GM19455 (cell line): ENCODE measurements at regions not wholly inside any gene's neighbourhood (a gene's known extent, or its start where the extent isn't known, plus 50 kb on each side); places are given as distances from the start of the nearest gene placed in this dataset.
"Not testable (repeated sequence)": the region's sequence is repeated elsewhere in the genome, so short reads cannot be mapped to it uniquely, and the experiment has no call there.

Source experiments
- ATAC-seq: cut with Tn5 transposase; IDR thresholded peaks from one replicate; pipeline ENCODE4 v1.9.1; 2021; ENCODE audit not compliant: unreplicated experiment

DNA sequence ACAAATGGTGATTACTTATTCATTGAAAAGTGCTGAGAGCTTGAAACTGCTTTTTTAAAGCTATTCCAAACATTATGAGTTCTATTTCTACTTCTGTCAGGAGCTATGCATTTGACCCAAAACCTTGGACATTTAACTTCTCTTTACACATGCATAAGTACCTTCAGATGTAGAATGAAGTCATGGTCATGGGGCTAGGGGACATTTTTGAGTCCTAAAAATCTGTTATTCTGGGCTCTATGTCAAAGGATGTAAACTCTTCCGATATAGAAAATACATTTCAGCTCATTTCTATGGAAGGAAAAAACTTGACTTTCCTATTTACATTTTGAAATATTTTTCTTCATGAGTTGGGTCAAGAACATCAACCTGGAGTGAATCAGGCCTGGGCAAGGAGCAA is 179.5 kb upstream of the CXCL12 start:
- no peak for ATAC-seq

DNA sequence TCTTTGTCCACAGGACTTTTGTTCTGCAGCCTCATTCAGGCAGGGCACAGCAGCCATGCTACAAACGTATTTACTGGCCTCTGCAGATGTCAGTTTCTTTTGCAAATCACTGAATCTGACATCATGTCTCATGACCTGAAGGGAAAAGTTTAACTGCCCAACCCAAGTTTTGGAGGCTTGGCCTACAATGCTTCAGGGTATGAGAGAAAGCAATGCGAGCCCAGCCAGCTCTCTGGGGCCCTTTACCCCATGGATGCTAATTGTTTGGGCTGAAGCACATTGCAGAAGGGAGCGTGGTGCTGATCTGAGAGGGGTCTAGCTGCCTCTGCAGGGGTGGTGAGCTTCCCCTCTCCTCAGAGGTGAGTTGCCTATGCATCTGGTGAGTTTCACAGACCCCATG is 179.9 kb upstream of the CXCL12 start:
- ATAC-seq: no peak

DNA sequence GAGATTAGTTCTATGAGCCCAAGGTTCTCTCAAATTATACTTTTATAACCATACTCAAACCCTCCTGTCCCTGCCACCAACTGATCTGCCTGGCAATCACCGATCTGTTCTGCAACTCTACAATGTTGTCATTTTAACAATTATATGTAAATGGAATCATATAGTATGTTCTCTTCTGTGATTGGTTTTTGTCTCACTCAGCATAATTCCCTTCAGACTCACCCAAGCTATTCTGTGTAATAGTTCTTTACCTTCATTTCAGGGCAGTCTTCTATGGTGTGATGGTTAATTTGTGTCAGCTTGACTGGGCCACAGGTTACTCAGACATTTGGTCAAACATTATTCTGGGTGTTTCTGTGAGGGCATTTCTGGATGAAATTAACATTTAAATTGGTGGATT is 181.9 kb upstream of the CXCL12 start:
- ATAC-seq: no peak

DNA sequence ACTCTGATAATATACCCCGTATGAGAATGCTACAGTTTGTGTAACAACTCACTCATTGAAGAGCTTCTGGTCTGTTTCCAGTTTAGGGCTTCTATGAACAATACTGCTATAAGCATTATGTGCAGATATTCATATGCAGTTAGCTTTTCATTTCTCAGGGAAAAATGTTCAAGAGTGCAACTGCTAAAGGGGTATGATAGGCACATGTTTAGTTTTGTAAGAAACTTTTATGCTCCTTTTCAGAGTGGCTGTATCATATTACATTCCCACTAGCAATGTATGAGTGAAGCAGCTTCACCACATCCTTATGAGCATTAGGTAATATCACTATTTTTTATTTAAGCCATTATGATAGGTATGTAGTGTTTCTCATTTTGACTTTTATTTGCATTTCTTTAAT is 182.6 kb upstream of the CXCL12 start:
- ATAC-seq: no peak

DNA sequence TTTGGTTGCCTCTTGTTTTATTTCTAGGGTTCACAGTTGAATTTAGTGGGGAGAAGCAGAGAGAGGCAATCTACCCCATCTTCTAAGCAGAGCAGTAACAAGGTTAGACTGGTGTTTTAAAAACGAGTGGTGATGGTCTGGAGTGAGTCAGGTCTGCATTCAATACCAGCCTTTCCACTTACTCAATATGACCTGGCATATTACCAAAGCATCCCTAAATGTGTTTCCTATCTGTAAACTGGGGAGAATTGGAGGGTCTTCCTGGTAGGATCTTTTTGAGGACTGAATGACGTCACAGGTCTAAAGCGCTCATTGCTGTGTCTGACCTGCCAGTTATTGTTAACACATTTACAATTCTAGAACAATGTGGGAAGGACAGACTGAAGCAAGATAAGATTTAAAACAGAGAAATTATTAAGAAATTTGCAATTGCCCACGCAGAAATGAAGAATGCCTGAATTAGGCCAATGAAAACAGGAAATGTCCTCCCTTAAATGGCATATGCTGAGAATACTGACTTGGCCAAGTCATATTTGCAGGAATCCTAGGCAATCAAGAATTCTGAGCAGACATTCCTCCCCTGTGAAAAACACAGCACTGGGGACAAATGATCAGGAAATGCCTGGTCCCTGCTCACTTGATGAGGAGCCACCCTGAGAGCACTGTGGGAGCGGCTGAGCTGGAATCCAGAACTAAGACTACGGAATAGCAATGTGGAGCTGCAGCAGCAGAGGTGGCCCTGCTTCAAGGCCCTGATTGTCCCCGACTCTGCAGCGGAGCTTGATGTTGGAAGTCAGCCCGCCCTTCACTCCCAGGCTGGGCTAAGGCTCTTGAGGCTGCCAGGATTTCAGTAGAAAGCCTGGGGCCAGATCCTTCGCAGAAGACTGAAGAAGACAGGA is 184.5 kb upstream of the CXCL12 start:
- no peak for ATAC-seq

DNA sequence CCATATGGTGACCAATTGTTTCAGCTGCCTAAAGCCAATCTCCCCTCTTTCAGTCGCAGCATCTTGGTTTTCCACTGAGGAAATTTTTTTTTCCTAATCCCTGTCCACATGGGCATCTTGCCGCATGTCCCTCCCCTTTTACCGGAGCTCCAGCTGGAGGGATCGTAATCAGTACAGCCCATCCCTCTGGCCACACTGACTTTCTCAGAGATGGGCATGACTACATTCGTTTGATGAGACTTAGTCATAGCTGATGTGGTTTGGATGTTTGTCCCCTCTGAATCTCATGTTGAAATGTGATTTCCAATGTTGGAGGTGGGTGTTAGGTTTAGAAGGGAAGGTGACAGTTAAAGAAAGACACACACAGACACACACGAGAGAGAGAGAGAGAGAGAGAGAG is 186.8 kb upstream of the CXCL12 start:
- ATAC-seq: no peak

DNA sequence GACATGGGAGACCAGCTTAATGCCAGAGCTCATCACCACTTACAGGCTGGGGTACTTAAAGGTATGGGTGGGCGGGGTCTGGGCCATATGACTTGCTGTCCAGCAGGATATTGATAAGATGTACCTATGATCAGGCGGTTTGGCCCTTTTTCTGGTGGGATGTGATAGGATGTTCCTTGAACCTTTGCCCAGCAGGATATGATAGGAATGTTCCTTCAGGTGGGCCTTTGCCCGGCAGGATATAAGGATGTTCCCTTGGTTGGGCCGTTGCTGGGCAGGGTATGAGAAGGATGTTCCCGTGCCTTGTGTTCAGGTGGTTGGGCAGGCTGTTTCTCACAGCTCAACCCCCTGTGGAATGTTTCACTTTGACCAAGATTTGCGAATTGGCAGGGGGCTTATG is 187.2 kb upstream of the CXCL12 start:
- no peak for ATAC-seq

DNA sequence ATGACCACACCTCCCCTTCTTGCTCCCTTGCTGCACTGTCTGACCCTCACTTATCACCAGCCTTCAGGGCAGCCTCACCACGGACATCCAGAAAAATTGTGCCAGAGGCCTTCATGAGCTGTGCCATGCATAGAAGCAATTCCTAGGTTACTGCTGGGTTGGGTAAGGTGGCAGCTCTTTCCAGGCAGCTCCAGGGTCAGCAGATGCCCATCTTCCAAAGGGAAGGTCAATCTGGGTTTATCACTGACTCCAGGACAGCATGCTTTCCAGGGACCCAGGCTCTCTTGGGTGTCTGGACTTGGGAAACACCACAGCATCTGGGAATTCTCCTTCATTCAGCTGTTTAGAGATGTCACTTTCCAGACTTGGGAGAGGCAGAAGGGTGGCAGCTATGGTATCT is 188.9 kb upstream of the CXCL12 start:
- no peak for ATAC-seq

DNA sequence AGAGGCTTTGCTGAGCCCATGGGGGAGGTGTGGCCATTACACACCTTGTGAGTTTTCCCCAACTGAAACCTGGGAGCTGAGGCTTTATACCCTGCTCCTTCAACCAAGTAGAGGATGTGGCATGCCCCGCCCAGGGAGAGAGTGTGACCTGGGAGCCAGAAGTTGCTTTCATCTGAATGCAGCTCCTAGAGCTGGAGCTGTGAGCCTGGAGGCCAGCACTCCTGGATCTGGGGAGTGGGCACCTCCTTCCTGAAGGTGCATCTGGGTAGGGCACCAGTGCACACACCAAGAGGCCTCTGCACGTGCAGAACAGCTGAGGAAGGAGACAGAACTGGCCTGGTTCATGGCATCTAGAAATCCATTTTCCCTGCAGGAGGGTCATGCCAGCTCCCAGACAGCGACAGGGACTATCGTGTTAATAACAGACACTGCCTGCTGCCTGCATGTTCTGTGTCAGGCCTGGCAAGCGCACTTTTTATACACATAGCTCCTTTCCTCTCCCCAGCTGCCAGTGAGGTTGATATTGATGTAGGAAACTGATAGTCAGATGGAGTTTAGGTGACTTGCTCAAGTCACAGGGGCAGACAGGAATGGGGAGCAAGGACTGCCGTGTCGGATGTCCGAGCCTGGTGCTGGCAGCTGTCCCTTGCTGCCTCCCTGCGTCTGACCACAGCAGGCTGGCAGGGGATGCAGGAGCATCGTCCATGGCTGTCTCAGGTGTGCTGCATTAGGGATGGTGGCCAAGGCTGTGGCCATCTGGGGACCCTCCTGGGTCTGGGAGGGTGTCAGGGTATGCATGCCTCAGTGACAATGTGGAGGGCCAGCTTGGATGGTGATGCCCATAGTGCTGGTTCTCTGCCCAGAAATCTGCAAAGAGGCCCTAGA is 189.9 kb upstream of the CXCL12 start:
- no peak for ATAC-seq

DNA sequence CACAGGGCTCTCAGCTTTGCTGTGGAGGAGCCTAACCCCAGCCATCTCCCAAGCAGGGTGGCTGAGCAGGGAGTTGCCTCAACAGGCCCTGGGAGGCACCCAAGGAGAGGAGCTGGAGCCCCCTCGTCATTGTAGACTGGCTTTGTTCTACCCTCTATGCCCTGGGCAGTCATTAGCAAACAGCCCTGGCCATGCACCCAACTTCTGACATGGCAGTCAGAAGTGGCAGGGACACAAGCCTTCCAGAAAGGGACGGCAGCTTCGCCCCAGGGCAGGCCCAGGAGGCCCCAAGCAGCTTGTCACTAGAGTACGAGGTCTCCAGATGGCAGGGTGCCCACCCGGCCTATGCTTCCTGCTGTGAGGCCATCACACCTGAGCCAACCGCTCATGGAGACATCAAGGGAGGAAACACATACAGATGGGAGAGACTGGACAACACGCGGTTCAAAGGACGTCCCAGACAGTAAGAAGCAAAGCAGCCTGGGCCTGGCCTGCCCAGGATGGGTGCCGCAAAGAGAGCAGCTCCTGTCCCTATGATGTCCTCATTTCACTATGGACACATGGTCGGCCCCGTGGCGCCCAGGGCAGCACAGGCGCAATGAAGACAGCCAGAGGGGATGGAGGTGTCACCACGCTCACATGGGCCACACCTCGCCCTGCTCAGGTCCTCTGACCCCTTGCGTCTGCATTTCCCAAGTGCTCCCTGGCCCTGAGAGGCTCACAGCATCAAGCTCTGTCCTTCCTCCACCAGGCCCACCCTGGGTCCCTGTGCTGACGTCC is 190.9 kb upstream of the CXCL12 start:
- ATAC-seq: no peak

DNA sequence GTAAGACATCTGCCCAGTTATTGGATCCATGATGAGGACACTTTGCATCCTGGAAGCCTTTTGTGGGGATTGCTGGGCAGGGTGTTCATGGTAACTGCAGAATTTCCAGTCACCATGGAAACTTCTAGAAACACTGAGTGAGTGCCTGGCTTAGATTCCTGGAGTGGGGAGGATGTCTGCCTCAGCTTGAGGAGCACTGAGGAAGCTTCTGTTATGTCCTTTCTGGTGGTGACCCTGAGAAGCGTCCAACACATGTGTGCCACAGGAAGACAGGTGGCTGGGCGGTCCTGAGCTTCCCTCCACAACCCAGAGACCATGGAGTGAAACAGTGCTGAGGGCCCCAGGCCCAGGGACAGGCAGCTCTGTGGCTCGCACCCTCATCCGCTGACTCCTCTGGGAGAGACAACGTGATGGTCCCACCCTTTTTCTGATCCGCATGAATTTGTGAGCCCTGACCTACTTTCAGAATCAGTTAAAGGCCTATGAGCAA is 191.8 kb upstream of the CXCL12 start:
- no peak for ATAC-seq

DNA sequence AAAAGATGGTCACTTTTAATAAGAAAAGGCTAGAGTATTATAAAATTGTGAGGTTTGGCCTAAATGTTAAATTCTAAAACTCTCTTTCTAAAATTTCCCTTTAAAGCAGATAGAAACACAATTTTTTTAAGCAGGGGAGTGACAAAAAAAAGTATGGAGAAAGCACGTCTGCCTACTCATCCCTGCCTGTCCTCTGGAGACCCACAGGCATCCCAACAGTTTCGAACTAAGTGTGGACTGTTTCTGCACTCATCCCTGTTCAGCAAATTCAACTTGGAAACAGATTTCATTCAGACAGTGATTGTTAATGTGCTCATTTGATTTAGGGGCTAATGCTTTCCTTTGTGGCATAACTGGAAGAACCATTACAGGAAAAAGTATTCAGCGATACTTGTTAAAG is 192.6 kb upstream of the CXCL12 start:
- ATAC-seq: no peak

DNA sequence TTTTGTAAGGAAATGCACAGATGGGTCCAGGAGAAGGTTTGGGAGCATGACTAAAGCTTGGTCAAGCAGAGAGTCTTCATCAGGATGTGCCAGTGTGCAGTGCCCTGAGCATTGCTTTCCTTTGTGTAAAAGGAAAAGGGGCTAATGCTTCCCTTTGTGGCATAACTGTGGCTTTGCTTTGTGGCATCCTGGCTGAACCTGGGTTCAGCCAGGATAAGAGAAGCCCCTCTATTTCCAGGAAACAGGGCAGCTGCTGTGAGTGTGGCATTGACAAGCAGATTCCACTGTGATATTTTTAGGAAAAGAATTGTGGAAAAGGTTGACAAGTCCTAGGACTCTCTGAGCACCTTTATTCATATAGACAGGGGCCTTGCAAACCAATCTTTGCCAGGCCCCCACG is 193.4 kb upstream of the CXCL12 start:
- ATAC-seq: no peak

DNA sequence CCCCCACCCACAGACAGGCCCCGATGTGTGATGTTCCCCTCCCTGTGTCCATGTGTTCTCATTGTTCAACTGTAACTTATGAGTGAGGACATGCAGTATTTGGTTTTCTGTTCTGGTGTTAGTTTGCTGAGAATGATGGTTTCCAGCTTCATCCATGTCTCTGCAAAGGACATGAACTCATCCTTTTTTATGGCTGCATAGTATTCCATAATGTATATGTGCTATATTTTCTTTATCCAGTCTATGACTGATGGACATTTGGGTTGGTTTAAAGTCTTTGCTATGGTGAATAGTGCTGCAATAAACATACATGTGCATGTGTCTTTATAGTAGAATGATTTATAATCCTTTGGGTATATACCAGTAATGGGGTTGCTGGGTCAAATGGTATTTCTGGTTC is 194.1 kb upstream of the CXCL12 start:
- not testable (repeated sequence) for ATAC-seq

DNA sequence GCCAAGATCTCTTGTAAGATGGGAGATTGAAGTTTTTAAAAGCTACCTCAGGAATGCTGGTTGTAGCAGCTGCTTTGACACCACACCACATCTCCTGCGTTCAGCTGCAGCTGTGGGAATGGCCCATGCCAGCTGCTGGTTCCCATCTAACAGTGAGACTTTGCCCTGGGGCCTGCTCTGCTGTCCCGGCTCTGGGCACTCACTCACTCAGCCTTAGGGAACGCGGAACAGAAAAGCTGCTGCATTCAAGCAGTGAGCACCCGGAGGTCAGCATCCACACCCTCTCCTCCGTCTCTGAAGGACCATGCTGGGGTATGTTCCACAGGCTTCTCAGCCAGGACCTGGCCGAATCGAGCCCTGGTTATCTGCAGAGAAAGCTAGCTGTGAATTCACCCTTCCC is 197.1 kb upstream of the CXCL12 start:
- no peak for ATAC-seq

DNA sequence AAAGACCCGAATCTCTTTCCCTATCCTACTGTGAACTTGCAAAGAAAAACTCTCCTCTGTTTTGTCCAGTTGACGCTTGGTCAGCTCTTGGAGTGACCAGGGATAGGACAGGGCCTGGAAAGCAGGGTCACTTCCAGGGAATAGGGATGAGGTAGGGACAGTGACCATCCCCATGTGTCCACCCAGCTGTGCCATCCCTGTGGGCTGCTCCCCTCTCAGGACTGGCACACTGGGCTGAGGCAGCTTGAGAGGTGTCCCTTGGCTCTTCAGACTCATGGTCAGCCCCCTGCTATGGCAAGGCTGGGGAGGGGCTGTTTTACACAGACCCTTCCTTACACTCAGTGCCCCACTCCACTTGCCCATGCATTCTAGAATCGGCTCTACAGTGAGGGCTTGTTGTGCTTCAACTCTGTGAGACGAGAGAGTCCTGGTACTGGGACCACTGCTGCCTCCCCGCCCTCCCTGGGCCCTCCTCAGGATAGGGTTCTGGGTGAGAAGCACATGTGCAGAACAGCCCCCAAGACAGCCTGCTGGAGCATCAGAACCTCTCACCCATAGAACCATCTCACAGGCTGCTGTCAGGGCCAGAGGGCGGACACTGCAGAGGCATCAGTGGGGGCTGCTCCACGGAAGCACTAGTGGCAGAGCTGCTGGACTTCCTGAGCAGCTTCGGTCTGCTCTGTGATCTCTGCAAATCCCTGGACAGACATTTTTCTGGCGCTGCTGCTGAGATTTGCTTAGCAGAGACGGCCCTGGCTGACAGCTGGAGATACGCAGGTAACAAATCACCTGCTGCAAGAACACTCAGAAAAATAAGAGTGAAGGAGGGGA is 202.8 kb upstream of the CXCL12 start:
- ATAC-seq: no peak

DNA sequence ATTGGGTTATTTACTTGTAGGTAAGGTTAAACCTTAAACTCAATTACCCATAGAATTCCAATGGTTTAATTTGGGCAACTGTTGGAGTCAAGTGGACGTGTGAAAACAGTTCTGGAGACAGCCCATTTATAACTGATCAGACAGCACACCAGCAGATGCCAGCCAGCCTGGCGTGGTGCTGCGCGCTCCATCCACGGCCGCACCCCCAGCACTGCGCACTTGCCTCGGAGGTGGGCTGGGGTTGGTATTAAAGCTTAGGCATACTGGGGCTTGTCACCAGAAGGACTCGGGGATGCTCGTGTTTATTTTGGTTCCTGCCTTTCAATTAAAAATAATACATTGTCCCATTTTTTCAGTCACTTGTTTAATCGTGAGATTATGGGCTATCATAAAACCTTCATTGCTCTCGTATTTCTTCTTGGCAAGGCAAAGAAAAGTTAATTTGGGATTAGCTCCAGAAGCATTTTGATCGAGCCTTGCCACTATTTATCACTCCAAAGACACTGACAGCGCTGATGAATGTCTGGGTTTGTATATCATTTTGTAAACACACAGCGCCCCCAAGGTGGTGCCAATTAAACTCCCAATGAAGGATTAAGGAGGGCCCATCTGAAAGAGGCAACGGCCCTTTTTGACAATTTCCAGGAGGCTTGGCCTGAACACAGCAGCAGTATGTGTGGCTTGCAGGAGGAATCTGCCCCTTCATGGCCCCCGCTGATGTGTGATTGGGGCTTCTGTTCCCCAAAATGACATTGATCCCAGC is 204.5 kb upstream of the CXCL12 start:
- no peak for ATAC-seq

DNA sequence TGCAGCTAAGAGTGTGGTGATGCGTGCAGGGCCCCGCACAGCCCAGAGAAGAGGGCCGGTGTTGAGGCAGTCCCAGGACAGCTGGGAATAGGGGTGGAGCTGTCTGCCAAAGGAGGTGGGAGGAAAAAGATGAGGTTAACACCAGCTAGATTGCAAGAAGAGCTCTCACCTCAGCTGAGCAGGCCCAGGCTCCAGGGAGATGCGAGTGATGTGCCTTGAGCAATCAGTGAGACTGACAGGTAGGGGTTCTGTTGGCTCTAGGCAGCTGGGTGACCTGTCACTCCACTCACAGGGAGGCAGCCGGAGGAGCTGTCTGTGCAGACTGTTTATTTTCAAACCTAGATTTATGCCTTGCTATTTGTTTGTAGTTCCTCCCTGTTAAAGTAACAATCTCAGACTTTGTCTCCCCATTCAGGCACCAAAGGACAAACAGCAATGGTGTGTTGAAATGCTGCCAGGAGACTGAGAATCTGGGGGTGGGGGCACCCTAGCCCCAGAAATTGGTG is 205.1 kb upstream of the CXCL12 start:
- no peak for ATAC-seq

DNA sequence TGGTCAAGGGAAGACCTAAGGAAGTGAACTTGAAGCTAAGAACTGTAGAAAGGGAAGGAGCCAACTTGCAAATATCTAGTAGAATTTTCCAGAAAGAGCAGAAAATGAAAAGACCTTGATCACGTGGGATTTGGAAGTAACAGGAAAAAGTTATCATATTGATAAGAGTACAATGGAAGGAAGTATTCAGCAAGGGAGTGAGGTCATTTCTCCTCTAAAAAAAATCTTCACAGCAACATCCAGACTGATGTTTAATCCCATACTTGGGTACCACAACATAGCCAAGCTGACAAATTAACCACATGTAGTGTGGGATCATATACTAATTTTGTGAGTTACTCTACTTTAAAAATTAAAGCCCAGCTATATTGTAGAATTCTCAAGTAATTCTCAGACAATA is 207.0 kb upstream of the CXCL12 start:
- ATAC-seq: no peak
